Fibroblast of mammary gland (primary cell): ENCODE measurements at regions not wholly inside any gene's neighbourhood (a gene's known extent, or its start where the extent isn't known, plus 50 kb on each side); places are given as distances from the start of the nearest gene placed in this dataset.
"Not testable (repeated sequence)": the region's sequence is repeated elsewhere in the genome, so short reads cannot be mapped to it uniquely, and the experiment has no call there.

Experiments
- DNase-seq: peaks from one replicate; pipeline ENCODE4 v3.0.0-alpha.2; 2010; ENCODE audit warnings: low read depth
- H3K4me3 ChIP-seq: 2 replicates; pipeline ENCODE4 v1.5.1; 2011; ENCODE audit warnings: low read depth, mild to moderate bottlenecking, low read length, moderate library complexity; ENCODE audit not compliant: control insufficient read depth
- CTCF ChIP-seq: conservative IDR thresholded peaks from 2 replicates; pipeline ENCODE4 v1.5.1; 2011; ENCODE audit warnings: low read depth, low read length, inconsistent platforms; ENCODE audit not compliant: control insufficient read depth, insufficient read depth

- no peak for TF ChIP-seq CTCF
- no peak overlapping the region for H3K4me3 ChIP-seq
- DNase-seq, result peak; percentile 79
Measured at GRCh38 chr4:26248647-26249046, 72.2 kb upstream of the RBPJ start.

GRCh38 chr4:26252349-26253025 is 68.3 kb upstream of the RBPJ start:
- H3K4me3 ChIP-seq, result no peak overlapping the region
- TF ChIP-seq CTCF, result no peak
- DNase-seq, result no peak

GRCh38 chr4:26253968-26254367 is 66.8 kb upstream of the RBPJ start:
- H3K4me3 ChIP-seq, result no peak overlapping the region
- no peak for DNase-seq
- TF ChIP-seq CTCF, result no peak

GRCh38 chr4:26255989-26256388 is 64.8 kb upstream of the RBPJ start:
- no peak for TF ChIP-seq CTCF
- no peak overlapping the region for H3K4me3 ChIP-seq
- peak; percentile 72 for DNase-seq

- H3K4me3 ChIP-seq, DNase-seq: not testable (repeated sequence)
Measured at GRCh38 chr4:26257444-26257843, 63.4 kb upstream of the RBPJ start.

- DNase-seq, result no peak
- H3K4me3 ChIP-seq, result no peak overlapping the region
- no peak for TF ChIP-seq CTCF
Measured at GRCh38 chr4:26257850-26258249, 63.0 kb upstream of the RBPJ start.

- DNase-seq, result no peak
- TF ChIP-seq CTCF, result no peak
- no peak overlapping the region for H3K4me3 ChIP-seq
Measured at GRCh38 chr4:26260571-26260970, 60.2 kb upstream of the RBPJ start.
